Vagina (tissue), 2 donors: ENCODE measurements at regions not wholly inside any gene's neighbourhood (a gene's known extent, or its start where the extent isn't known, plus 50 kb on each side); places are given as distances from the start of the nearest gene placed in this dataset.

Experiments
- DNase-seq, 2 donors: peaks; one replicate each; pipeline ENCODE4 v3.0.0-alpha.2; 2017; ENCODE audit errors: extremely low spot score in 2 of 2
- H3K27ac ChIP-seq: fragments of 200-600 bp; sonication (generic); one replicate; pipeline ENCODE4 v1.5.1; 2019
- H3K27me3 ChIP-seq: fragments of 200-600 bp; sonication (generic); one replicate; pipeline ENCODE4 v1.5.1; 2019
- H3K36me3 ChIP-seq, 2 donors: fragments of 200-600 bp; sonication (generic); one replicate each; pipeline ENCODE4 v1.5.1; 2017 to 2019
- H3K4me1 ChIP-seq: fragments of 200-600 bp; sonication (generic); one replicate; pipeline ENCODE4 v1.5.1; 2019
- H3K4me3 ChIP-seq, 2 donors: fragments of 200-600 bp; sonication (generic); 1 replicate in 1 of 2; 2 replicates in 1 of 2; pipeline ENCODE4 v1.5.1; 2016 to 2019
- H3K9me3 ChIP-seq: fragments of 200-600 bp; sonication (generic); one replicate; pipeline ENCODE4 v1.5.1; 2019
- CTCF ChIP-seq, 3 experiments: fragments of 450-650 bp in 2 of 3; fragments of 200-600 bp in 1 of 3; sonication (generic) in 1 of 3; IDR thresholded peaks; one replicate each; pipeline ENCODE4 v1.5.1; 2017 to 2019; ENCODE audit warnings: antibody characterized with exemption in 3 of 3, mild to moderate bottlenecking in 2 of 3, moderate library complexity in 2 of 3
- POLR2A ChIP-seq, 2 donors: fragments of 450-650 bp; IDR thresholded peaks; one replicate each; pipeline ENCODE4 v1.6.1; 2017; ENCODE audit warnings: antibody characterized with exemption in 2 of 2, mild to moderate bottlenecking in 2 of 2, moderate library complexity in 2 of 2
- POLR2AphosphoS5 ChIP-seq, 2 donors: sonication (generic); formaldehyde crosslinking; IDR thresholded peaks; one replicate each; pipeline ENCODE4 v1.9.0; 2017; ENCODE audit warnings: antibody characterized with exemption in 2 of 2, mild to moderate bottlenecking in 2 of 2, low read depth in 1 of 2; ENCODE audit not compliant: insufficient read depth in 1 of 2
- intact Hi-C: fragments of 100-400 bp; cut with DNase I; formaldehyde crosslinking; loops from one replicate; pipeline ENCODE4 v1.15.1; 2023

GRCh38 chr11:91796999-91797398 lies 427.6 kb upstream of the FAT3 start:
- intact Hi-C loops = no loop called here
- no peaks in the 10 kb centered on the region for H3K9me3 ChIP-seq
- no peak overlapping the region for H3K27ac ChIP-seq
- H3K36me3 ChIP-seq = no peaks in the 10 kb centered on the region
- no peak for DNase-seq
- no peaks in the 10 kb centered on the region for H3K27me3 ChIP-seq
- TF ChIP-seq POLR2AphosphoS5 (IDR thresholded peaks at IDR 0.05; ENCODE audit: insufficient read depth in 1 of 2, low read depth in 1 of 2) (no peak), CTCF (IDR thresholded peaks at IDR 0.05) (no peak), POLR2A (IDR thresholded peaks at IDR 0.05) (no peak)
- H3K4me3 ChIP-seq = no peak overlapping the region
- H3K4me1 ChIP-seq = no peaks in the 10 kb centered on the region

GRCh38 chr11:91795139-91795887 lies 429.3 kb upstream of the FAT3 start:
- TF ChIP-seq POLR2AphosphoS5 (IDR thresholded peaks at IDR 0.05; ENCODE audit: insufficient read depth in 1 of 2, low read depth in 1 of 2) (no peak), CTCF (IDR thresholded peaks at IDR 0.05) (no peak), POLR2A (IDR thresholded peaks at IDR 0.05) (no peak)
- no peak overlapping the region for H3K27ac ChIP-seq
- H3K4me1 ChIP-seq = no peaks in the 10 kb centered on the region
- H3K27me3 ChIP-seq = no peaks in the 10 kb centered on the region
- intact Hi-C loops = no loop called here
- DNase-seq = no peak
- H3K36me3 ChIP-seq = no peaks in the 10 kb centered on the region
- no peaks in the 10 kb centered on the region for H3K9me3 ChIP-seq
- no peak overlapping the region for H3K4me3 ChIP-seq

- H3K4me3 ChIP-seq = no peak overlapping the region
- TF ChIP-seq POLR2AphosphoS5 (IDR thresholded peaks at IDR 0.05; ENCODE audit: insufficient read depth in 1 of 2, low read depth in 1 of 2) = no peak
- no peaks in the 10 kb centered on the region for H3K9me3 ChIP-seq
- no peaks in the 10 kb centered on the region for H3K36me3 ChIP-seq
- intact Hi-C loops = no loop called here
- no peaks in the 10 kb centered on the region for H3K27me3 ChIP-seq
- no peaks in the 10 kb centered on the region for H3K4me1 ChIP-seq
- H3K27ac ChIP-seq = no peak overlapping the region
- DNase-seq = no peak
These were observed 430.5 kb upstream of the FAT3 start for GRCh38 chr11:91794146-91794545.

- Histone ChIP-seq H3K4me3 (no peak overlapping the region), H3K27me3 (no peaks in the 10 kb centered on the region), H3K4me1 (no peaks in the 10 kb centered on the region), H3K9me3 (no peaks in the 10 kb centered on the region), H3K36me3 (no peaks in the 10 kb centered on the region), H3K27ac (no peak overlapping the region)
- no peak for TF ChIP-seq POLR2A (IDR thresholded peaks at IDR 0.05)
- TF ChIP-seq CTCF (IDR thresholded peaks at IDR 0.05) = no peak
- TF ChIP-seq POLR2AphosphoS5 (IDR thresholded peaks at IDR 0.05; ENCODE audit: insufficient read depth in 1 of 2, low read depth in 1 of 2) = no peak
- DNase-seq = no peak
- intact Hi-C loops = no loop called here
These were observed 431.8 kb upstream of the FAT3 start for GRCh38 chr11:91792779-91793262.

- no peaks in the 10 kb centered on the region for H3K9me3 ChIP-seq
- intact Hi-C loops = no loop called here
- no peak overlapping the region for H3K4me3 ChIP-seq
- no peak overlapping the region for H3K27ac ChIP-seq
- peaks cover 2% of the 10 kb centered on the region for H3K4me1 ChIP-seq
- H3K27me3 ChIP-seq = no peaks in the 10 kb centered on the region
- no peak for DNase-seq
- no peaks in the 10 kb centered on the region for H3K36me3 ChIP-seq
- no peak for TF ChIP-seq POLR2A (IDR thresholded peaks at IDR 0.05)
- TF ChIP-seq CTCF (IDR thresholded peaks at IDR 0.05) = no peak
- no peak for TF ChIP-seq POLR2AphosphoS5 (IDR thresholded peaks at IDR 0.05; ENCODE audit: insufficient read depth in 1 of 2, low read depth in 1 of 2)
These were observed 433.5 kb upstream of the FAT3 start for GRCh38 chr11:91791171-91791468.
